ENCODE measurements at regions not wholly inside any gene's neighbourhood (a gene's known extent, or its start where the extent isn't known, plus 50 kb on each side); places are given as distances from the start of the nearest gene placed in this dataset.
A peak's percentile ranks its signal among the peaks of the same experiment; 100 is the strongest.
"Not testable (repeated sequence)": the region's sequence is repeated elsewhere in the genome, so short reads cannot be mapped to it uniquely, and the experiment has no call there.

DNA sequence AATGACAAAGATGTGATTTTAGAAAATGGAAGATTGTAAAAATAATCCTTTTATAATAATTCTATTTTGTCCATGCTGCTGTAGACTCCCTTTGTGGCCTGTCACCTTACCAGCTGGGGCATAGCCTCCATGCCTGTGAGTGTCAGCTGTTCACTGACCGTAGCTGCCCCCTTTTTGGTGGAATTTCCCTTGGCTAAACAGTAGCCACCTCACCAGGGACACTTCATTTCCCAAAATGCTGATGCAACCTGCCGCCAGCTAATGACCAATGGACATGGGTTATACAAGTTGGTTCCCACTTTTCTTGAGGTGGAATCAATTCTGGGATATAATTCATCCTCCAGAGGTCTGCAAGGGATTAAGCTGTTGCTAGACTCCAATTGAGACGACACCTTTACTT, 368.4 kb downstream of the PRDM5 start:
- TF ChIP-seq POLR2A (IDR thresholded peaks at IDR 0.05) (no peak), POLR2AphosphoS5 (IDR thresholded peaks at IDR 0.05) (no peak), EP300 (IDR thresholded peaks at IDR 0.05) (no peak)
- TF ChIP-seq, protein P1, sequence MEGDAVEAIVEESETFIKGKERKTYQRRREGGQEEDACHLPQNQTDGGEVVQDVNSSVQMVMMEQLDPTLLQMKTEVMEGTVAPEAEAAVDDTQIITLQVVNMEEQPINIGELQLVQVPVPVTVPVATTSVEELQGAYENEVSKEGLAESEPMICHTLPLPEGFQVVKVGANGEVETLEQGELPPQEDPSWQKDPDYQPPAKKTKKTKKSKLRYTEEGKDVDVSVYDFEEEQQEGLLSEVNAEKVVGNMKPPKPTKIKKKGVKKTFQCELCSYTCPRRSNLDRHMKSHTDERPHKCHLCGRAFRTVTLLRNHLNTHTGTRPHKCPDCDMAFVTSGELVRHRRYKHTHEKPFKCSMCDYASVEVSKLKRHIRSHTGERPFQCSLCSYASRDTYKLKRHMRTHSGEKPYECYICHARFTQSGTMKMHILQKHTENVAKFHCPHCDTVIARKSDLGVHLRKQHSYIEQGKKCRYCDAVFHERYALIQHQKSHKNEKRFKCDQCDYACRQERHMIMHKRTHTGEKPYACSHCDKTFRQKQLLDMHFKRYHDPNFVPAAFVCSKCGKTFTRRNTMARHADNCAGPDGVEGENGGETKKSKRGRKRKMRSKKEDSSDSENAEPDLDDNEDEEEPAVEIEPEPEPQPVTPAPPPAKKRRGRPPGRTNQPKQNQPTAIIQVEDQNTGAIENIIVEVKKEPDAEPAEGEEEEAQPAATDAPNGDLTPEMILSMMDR (IDR thresholded peaks at IDR 0.05): no peak
- Histone ChIP-seq H3K27ac (no peak overlapping the region), H3K4me3 (no peak overlapping the region), H3K9me3 (no peaks in the 10 kb centered on the region), H3K27me3 (no peaks in the 10 kb centered on the region), H3K36me3 (no peaks in the 10 kb centered on the region), H3K4me1 (no peaks in the 10 kb centered on the region)
- no peak for ATAC-seq (ENCODE audit: low FRiP score in 2 of 2)
- WGBS, 2 donors: 67 to 82% methylated on average over 3 of the region's 3 CpGs
- DNase-seq: no peak

GRCh38 chr4:120550624-120551220, 371.8 kb downstream of the PRDM5 start:
- WGBS, 2 donors: 93 to 94% methylated on average over 3 to 19 of the region's 30 CpGs
- not testable (repeated sequence) for H3K9me3 ChIP-seq; H3K27ac ChIP-seq; H3K4me3 ChIP-seq; H3K27me3 ChIP-seq; ATAC-seq (ENCODE audit: low FRiP score in 2 of 2); H3K36me3 ChIP-seq; H3K4me1 ChIP-seq
- DNase-seq: peak in 1 of 2 donors; percentile 71

- TF ChIP-seq EP300 (IDR thresholded peaks at IDR 0.05): no peak
- no peak for TF ChIP-seq POLR2AphosphoS5 (IDR thresholded peaks at IDR 0.05)
- TF ChIP-seq, protein P1 (IDR thresholded peaks at IDR 0.05): no peak
- no peak for TF ChIP-seq POLR2A (IDR thresholded peaks at IDR 0.05)
- Histone ChIP-seq H3K9me3 (no peaks in the 10 kb centered on the region), H3K27ac (no peak overlapping the region), H3K4me1 (no peaks in the 10 kb centered on the region), H3K27me3 (no peaks in the 10 kb centered on the region), H3K4me3 (no peak overlapping the region), H3K36me3 (no peaks in the 10 kb centered on the region)
- ATAC-seq (ENCODE audit: low FRiP score in 2 of 2) (no peak), DNase-seq (no peak)
These were observed 373.4 kb downstream of the PRDM5 start for GRCh38 chr4:120549011-120549570.

DNA sequence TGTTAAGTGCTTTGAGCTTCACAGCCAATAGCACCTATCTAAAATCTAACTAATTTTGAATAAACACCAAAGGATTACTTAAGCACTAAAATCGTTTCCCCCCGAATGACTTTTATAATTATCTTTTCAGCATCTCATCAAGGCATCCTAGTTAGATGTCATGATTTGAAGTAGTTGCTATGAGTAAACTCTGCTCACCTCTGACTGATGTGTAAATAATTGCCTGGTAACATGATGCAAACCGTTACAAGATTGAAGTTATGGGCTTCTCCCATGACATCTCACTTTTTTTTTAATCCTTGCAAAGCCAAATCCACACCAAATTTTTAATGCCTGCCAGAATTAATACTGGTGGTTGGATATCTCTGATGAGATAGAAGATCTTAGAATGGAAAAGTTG, 377.1 kb downstream of the PRDM5 start:
- H3K4me1 ChIP-seq: no peaks in the 10 kb centered on the region
- no peak for TF ChIP-seq EP300 (IDR thresholded peaks at IDR 0.05)
- TF ChIP-seq POLR2A (IDR thresholded peaks at IDR 0.05): no peak
- TF ChIP-seq, protein P1 (IDR thresholded peaks at IDR 0.05): no peak
- no peak for TF ChIP-seq POLR2AphosphoS5 (IDR thresholded peaks at IDR 0.05)
- no peaks in the 10 kb centered on the region for H3K27me3 ChIP-seq
- DNase-seq (no peak), ATAC-seq (ENCODE audit: low FRiP score in 2 of 2) (no peak)
- 79 to 80% methylated on average over 3 of the region's 3 CpGs for WGBS, 2 donors
- no peak overlapping the region for H3K4me3 ChIP-seq
- H3K36me3 ChIP-seq: no peaks in the 10 kb centered on the region
- no peaks in the 10 kb centered on the region for H3K9me3 ChIP-seq
- no peak overlapping the region for H3K27ac ChIP-seq

GRCh38 chr4:120544838-120545237, 377.7 kb downstream of the PRDM5 start:
- Histone ChIP-seq H3K27me3 (no peaks in the 10 kb centered on the region), H3K9me3 (no peaks in the 10 kb centered on the region), H3K27ac (no peak overlapping the region), H3K36me3 (no peaks in the 10 kb centered on the region), H3K4me1 (no peaks in the 10 kb centered on the region), H3K4me3 (no peak overlapping the region)
- ATAC-seq (ENCODE audit: low FRiP score in 2 of 2) (no peak), DNase-seq (no peak)
- TF ChIP-seq POLR2A (IDR thresholded peaks at IDR 0.05) (no peak), POLR2AphosphoS5 (IDR thresholded peaks at IDR 0.05) (no peak)
- TF ChIP-seq, protein P1 (IDR thresholded peaks at IDR 0.05): no peak
- WGBS, 2 donors: 64 to 78% methylated on average over 3 of the region's 3 CpGs
